GM18873 (cell line): ENCODE measurements at regions not wholly inside any gene's neighbourhood (a gene's known extent, or its start where the extent isn't known, plus 50 kb on each side); places are given as distances from the start of the nearest gene placed in this dataset.
"Not testable (repeated sequence)": the region's sequence is repeated elsewhere in the genome, so short reads cannot be mapped to it uniquely, and the experiment has no call there.

Experiments
- ATAC-seq: cut with Tn5 transposase; IDR thresholded peaks from one replicate; pipeline ENCODE4 v1.9.1; 2021; ENCODE audit warnings: mild to moderate bottlenecking, moderate library complexity, moderate number of reproducible peaks; ENCODE audit not compliant: unreplicated experiment, low FRiP score

- ATAC-seq = not testable (repeated sequence)
Measured at GRCh38 chr15:30755036-30755687, 129.2 kb downstream of the ARHGAP11B start.

GRCh38 chr15:30760633-30761032 lies 134.7 kb downstream of the ARHGAP11B start:
- ATAC-seq = not testable (repeated sequence)

- not testable (repeated sequence) for ATAC-seq
Measured at GRCh38 chr15:30761365-30761764, 135.4 kb downstream of the ARHGAP11B start.

DNA sequence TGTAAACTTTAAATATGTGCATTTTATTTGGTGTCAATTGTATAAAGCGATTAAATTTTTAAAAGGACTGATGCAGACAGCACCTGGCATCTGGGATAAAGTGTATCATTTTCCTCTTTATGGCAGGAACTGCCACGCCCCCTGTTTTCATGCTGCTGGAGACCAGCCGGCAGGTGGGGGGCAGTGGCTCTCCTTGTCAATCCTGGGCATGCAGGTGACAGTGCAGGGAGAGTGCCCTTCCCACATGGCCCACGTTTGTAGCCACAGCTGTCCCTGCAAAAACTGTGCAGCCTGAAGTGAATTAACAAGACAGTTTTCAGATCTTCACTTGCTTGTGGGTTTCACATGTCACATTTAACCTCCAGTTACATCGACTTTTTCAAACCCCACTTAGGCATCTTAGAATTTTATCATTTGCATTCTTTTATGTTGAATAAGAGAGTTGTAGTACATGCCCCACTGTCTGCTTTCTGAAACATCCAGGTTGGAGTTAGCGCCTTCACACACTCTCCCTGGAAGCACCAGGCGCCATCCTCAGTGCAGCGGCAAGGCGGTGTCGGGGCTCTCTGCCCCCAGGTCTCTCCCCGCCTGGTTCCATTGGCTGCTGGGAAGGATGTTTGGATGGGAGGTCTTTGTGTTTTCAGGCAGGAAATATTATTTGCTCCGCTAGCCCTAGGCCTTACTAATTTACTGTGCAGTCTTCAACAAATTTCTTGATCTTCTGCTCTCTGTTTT lies 134.2 kb upstream of the FAN1 start:
- ATAC-seq = not testable (repeated sequence)

DNA sequence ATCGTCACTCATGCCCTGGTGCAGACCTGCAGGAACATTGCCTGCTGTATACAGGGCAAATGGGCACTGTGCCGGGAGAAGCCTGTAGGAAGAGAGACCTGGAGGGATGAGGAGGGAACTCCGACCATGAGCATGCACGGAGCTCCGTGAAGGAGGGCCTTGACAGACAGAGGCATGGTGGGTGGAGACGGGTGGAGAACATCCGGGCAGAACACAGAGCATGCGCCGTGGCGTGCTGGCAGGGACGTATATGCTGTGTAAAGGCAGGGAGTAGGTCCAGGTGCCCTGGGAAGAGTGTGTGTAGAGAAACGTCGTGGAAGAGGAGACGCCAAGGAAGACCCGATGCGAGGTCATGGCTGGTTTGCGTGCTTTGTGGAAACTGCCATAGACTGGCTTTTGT lies 133.0 kb upstream of the FAN1 start:
- ATAC-seq = no peak

- no peak for ATAC-seq
Measured at GRCh38 chr15:30783019-30783418, 120.7 kb upstream of the FAN1 start.

DNA sequence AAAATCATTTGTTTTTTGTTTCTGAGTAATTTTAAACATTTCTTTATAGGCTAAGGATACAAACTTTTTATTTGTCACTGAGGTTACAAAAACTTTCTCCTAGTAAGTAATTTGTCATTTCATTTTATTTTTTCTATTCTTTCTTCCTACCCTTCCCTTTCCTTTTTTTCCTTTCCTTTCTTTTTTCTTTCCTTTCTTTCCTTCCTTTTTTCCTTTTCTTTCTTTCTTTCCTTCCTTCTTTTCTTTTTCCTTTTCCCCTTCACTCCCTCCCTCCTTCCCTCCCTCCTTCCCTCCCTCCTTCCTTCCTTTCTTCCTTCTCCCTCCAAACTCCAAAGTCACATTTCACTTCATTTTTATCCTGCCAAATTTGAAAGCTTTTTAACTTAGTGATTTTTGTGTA lies 115.1 kb upstream of the FAN1 start:
- no peak for ATAC-seq

GRCh38 chr15:30791239-30792175 lies 112.2 kb upstream of the FAN1 start:
- no peak for ATAC-seq

DNA sequence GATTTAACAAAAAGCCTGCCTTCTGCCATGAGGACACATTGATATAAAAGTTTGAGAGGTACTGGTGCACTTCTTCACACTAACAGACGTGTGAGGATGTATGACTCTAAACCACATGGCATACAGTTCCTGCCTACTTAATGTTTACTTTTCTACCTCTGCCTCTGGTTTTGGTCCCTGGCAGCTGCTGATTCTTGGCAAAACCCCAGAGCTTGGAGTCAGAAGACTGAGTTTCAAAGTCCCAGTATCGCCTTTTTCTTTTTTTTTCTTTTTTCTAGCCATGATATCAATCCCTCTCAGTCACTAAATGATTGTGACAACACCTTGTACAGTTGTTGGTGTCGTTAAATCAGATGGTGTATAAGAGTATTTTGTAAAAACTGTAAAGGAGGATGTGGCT lies 110.9 kb upstream of the FAN1 start:
- not testable (repeated sequence) for ATAC-seq

DNA sequence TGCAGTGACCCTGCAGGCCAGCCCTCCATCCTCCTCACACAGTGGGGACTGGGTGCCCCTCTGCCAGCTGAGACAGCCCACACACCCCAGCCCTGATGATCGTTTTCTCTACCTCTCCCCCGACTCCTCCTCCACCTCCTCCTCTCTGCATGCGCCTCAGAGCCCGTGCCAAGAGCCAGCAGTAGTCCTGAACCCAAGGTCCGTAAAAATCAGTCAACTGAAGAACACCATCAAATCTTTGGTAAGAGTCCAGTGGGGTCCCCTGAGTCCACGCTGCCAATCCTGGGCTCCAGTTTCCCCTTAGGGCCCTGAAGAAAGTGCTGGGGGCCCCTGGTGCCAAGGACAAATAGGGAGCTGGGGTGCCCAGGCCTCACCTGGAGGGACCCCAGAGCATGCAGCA lies 109.3 kb upstream of the FAN1 start:
- ATAC-seq = no peak

GRCh38 chr15:30799565-30799964 lies 104.2 kb upstream of the FAN1 start:
- not testable (repeated sequence) for ATAC-seq

DNA sequence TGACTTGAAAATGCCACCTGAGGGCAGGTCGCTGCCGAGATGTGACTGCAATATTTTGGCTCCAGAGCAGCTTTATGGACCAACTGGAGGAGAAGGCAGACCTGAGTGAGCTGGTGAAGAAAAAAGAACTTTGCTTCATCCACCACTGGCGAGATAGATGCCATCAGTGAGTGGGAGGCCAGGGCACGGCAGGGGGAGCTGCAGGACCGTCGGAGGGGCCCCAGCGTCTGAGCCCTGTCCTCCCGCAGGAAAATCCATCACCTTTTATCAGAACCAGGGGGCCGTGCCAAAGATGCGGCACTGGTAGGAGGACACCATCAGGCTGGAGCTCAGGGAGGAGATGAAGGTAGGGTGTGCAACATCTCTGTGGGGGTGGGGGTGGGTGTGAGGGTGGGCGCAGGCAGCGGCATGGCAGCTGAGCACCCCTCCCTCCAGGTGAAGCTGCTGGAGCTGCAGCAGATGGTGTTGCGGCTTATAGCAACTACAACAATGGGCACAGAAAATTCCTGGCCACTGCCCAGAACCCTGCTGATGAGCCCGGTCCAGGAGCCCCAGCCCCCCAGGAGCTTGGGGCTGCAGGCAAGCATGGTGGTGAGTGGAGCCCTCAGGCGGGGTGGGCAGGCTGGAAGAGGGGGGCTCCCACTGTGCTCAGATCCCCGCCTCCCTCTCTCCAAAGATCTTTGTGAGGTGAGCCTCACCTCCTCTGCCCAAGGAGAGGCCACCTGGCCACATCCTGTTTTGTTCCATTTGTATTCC lies 102.4 kb upstream of the FAN1 start:
- not testable (repeated sequence) for ATAC-seq

GRCh38 chr15:30802001-30802400 lies 101.7 kb upstream of the FAN1 start:
- not testable (repeated sequence) for ATAC-seq

- ATAC-seq = not testable (repeated sequence)
Measured at GRCh38 chr15:30803703-30804102, 100.0 kb upstream of the FAN1 start.

GRCh38 chr15:30816430-30816829 lies 87.3 kb upstream of the FAN1 start:
- no peak for ATAC-seq

DNA sequence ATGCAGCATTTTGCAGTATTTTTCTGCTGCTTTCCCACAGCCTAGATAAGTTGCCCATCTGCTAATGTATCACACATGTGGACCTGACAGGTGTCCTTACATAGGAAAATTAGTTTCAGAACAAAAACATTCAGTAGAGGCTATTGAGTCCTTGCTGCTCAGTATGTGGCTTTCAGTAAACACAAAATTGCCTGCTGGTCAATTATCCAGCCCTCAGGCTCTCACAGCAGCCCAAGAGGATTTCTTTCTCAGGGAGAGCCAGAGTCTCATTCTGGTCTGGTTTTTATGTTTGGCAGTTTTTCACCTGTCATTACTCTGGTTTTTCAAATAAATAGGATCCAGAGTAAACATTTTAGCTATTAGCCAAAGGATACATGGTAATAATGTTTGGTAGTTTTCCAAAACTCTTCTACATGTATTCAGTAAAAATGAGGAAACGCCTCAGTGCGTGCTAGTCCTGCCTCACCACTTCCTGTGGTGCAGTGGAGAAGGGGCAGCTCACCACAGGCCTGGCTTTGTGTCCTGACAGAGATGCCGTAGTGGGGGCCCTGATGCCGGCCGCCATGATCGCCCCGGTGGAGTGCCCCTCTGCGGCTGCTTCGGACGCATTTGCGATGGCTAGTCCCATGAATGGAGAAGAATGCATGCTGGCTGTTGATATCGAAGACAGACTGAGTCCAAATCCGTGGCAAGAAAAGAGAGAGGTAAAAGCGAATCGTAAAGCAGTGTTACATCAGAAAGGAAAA lies 80.5 kb upstream of the FAN1 start:
- ATAC-seq = not testable (repeated sequence)

- no peak for ATAC-seq
Measured at GRCh38 chr15:30824518-30825195, 79.1 kb upstream of the FAN1 start.

DNA sequence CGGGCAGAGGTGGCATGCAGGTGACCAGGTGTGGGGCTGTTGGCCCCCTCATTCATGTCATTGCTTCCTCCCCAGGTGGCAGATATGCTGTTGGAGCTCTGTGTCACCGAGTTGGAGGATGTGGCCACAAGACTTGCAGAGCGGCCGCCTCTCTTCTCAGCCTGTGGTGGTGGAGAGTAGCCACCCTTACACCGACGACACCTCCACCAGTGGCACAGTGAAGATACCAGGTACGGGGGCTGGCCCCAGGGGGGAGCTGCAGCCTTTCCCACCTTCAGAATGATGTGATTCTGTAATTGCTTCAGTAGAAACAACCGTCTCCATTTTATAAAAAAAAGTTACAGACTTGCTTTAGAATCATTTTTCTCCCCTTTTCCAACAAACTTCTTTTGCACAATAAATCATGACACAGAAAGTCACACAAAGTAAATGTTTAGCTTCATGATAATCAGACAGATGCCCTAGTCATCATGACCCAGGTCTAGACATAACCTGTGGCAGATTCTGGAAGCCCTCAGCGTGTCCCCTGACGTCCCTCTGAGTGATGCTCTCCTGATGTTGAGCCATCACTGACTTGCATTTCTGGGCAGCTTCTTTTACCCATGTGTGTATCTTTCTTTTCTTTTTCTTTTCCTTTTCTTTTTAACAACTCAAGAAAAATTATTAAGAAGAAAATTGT lies 76.0 kb upstream of the FAN1 start:
- ATAC-seq = no peak

DNA sequence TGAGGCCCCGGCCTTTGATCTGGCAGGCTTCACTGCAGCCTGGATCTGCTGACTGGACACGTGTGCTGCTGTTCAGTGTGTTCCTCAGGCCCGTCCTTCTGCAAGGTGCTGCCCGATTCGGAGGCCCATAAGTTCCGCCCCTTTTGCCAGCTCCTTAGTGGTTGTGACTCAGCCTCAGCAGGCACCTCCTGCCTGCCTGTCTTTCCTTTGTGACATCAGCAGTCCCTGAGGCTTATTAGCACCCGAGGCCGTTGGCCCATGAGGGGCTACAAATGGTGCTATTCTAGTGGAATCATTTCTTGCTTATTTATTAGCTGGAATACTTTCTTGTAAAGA lies 75.4 kb upstream of the FAN1 start:
- not testable (repeated sequence) for ATAC-seq
